Panc1 (cell line): ENCODE measurements at regions not wholly inside any gene's neighbourhood (a gene's known extent, or its start where the extent isn't known, plus 50 kb on each side); places are given as distances from the start of the nearest gene placed in this dataset.

Experiments
- ATAC-seq: fragments of 200-7000 bp; cut with Tn5 transposase; 2 replicates; pipeline ENCODE4 v1.9.1; 2020; ENCODE audit warnings: mild to moderate bottlenecking, moderate library complexity
- BruUV-seq: library from RNA; stranded (reverse); fragments of 400-500 nt; replicated peaks from 2 replicates; lab custom pipeline; 2021; lab: Mats Ljungman, UMichigan
- CTCF ChIA-PET: fragments of 300-600 bp; sonication (Branson Sonifier 250); formaldehyde crosslinking; loops from one replicate; lab custom pipeline; 2022; ENCODE audit warnings: antibody characterized with exemption; lab: Charles Lee
- POLR2A ChIA-PET: fragments of 300-600 bp; sonication (Branson Sonifier 250); formaldehyde crosslinking; loops from one replicate; lab custom pipeline; 2022; ENCODE audit warnings: antibody characterized with exemption; lab: Charles Lee
- DNase-seq: peaks from one replicate; pipeline ENCODE4 v3.0.0-alpha.2; 2010; ENCODE audit warnings: low read depth, low spot score
- H3K27ac ChIP-seq: 2 replicates; pipeline ENCODE4 v1.5.1; 2011; ENCODE audit warnings: mild to moderate bottlenecking, low read length, inconsistent platforms
- H3K27me3 ChIP-seq: fragments of 200-500 bp; sonication (Bioruptor generic); 2 replicates; pipeline ENCODE4 v1.6.0; 2014; ENCODE audit warnings: low read length, inconsistent platforms; ENCODE audit not compliant: control insufficient read depth, insufficient read depth
- H3K36me3 ChIP-seq: fragments of 200-500 bp; sonication (Bioruptor generic); 2 replicates; pipeline ENCODE4 v1.5.1; 2014; ENCODE audit warnings: inconsistent platforms, mild to moderate bottlenecking, low read length, moderate library complexity; ENCODE audit not compliant: control insufficient read depth, insufficient read depth
- H3K4me1 ChIP-seq: 2 replicates; pipeline ENCODE4 v1.5.1; 2011; ENCODE audit warnings: inconsistent platforms, mild to moderate bottlenecking, low read length, moderate library complexity; ENCODE audit not compliant: control insufficient read depth, insufficient read depth
- H3K4me3 ChIP-seq, 2 experiments: 2 replicates each; pipeline ENCODE4 v1.5.1; 2011 to 2012; ENCODE audit warnings: low read depth in 2 of 2, low read length in 2 of 2, mild to moderate bottlenecking in 2 of 2, inconsistent platforms in 1 of 2, moderate library complexity in 1 of 2
- H3K9me3 ChIP-seq: fragments of 200-500 bp; sonication (Bioruptor generic); 2 replicates; pipeline ENCODE4 v1.5.1; 2014; ENCODE audit warnings: low read depth, mild to moderate bottlenecking, inconsistent platforms, low read length, moderate library complexity; ENCODE audit not compliant: control insufficient read depth, insufficient read depth
- POLR2AphosphoS5 ChIP-seq: IDR thresholded peaks from 2 replicates; pipeline ENCODE4 v1.6.1; 2012; ENCODE audit warnings: mild to moderate bottlenecking, low read depth, low read length, moderate library complexity
- SIN3A ChIP-seq: IDR thresholded peaks from 2 replicates; pipeline ENCODE4 v1.6.1; 2012; ENCODE audit warnings: low read depth, mild to moderate bottlenecking, low read length, moderate library complexity, borderline replicate concordance; ENCODE audit not compliant: insufficient read depth
- TCF7L2 ChIP-seq: IDR thresholded peaks from 2 replicates; pipeline ENCODE4 v1.6.1; 2011; ENCODE audit warnings: mild to moderate bottlenecking, low read depth, low read length, inconsistent platforms
- in situ Hi-C: cut with HindIII; loops from 2 replicates; pipeline ENCODE4 v1.10.0; 2016; ENCODE audit warnings: low sequenced_read_pairs, low pct_unique_long_range_greater_than_20kb
- intact Hi-C: fragments of 100-400 bp; cut with micrococcal nuclease; formaldehyde crosslinking; loops from one replicate; pipeline ENCODE4 v1.10.0; 2022; ENCODE audit not compliant: unreplicated experiment
- TF ChIP-seq, protein P1 (sequence below), 2 experiments: IDR thresholded peaks; 2 replicates each; pipeline ENCODE4 v1.6.1; 2011 to 2012; ENCODE audit warnings: low read depth in 2 of 2, control low read depth in 1 of 2, low read length in 1 of 2, mild to moderate bottlenecking in 1 of 2, moderate library complexity in 1 of 2; ENCODE audit not compliant: insufficient read depth in 1 of 2
- TF ChIP-seq, protein P2 (sequence below): fragments of 450-650 bp; IDR thresholded peaks from 2 replicates; pipeline ENCODE4 v1.5.1; 2017; ENCODE audit warnings: mild to moderate bottlenecking

DNA sequence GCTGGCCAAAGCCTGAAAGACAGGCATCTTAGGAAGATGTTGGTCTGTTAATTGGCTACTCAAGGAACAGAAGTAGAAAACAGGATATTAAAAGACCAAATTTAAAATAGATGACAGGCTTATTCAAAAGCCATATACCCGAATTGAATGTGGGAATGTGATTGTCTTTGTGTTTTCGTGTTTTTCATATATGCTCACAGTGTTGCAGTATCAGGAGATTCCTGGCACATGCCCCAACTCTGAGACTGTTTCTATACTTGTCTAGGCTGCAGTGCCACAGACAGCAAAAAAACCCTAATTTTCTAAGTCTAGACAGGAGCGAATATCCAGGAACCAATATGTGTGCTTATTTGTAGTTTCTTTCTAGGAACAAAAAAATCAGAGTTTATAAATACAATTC, 57.4 kb upstream of the KRR1 start:
- Histone ChIP-seq H3K36me3 (no peaks in the 10 kb centered on the region), H3K9me3 (peaks cover 37% of the 10 kb centered on the region; the same call in 1 of the 2 replicates), H3K27ac (peak overlapping the region; percentile 18; the same call in 1 of the 2 replicates), H3K4me1 (no peaks in the 10 kb centered on the region), H3K27me3 (no peaks in the 10 kb centered on the region), H3K4me3 (no peak overlapping the region)
- ChIA-PET POLR2A (no interaction called here), CTCF (no interaction called here)
- intact Hi-C loops (no loop called here), in situ Hi-C loops (no loop called here)
- no TSS peak for BruUV-seq
- no peak for DNase-seq
- no peak for ATAC-seq
- TF ChIP-seq SIN3A (no peak), POLR2AphosphoS5 (no peak)

DNA sequence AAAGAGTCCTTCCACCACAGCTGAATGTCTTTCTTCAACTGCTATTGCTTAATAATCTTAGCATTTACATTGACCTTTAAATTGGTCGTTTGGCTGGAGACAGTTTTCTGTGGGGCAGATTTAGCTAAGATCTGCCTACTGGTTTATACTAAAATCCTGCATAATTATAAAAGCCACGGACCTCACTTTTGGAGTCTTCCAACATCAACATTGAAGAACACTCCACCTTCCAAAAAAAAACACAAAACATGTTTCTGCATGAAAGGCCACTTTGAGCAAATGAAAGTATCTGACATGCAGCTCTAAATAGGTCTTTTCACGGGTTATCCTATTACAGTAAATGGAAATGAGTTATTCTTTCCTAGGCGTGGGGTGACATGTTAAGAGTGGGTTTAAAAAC, 57.0 kb upstream of the KRR1 start:
- intact Hi-C loops (no loop called here), in situ Hi-C loops (no loop called here)
- CTCF ChIA-PET = no interaction called here
- Histone ChIP-seq H3K27me3 (no peaks in the 10 kb centered on the region), H3K4me3 (no peak overlapping the region), H3K36me3 (no peaks in the 10 kb centered on the region), H3K27ac (peak overlapping the region; percentile 18; the same call in 1 of the 2 replicates), H3K9me3 (peaks cover 37% of the 10 kb centered on the region; the same call in 1 of the 2 replicates), H3K4me1 (no peaks in the 10 kb centered on the region)
- DNase-seq (no peak), ATAC-seq (no peak)
- POLR2A ChIA-PET = no interaction called here
- no TSS peak for BruUV-seq
- TF ChIP-seq, protein P1, sequence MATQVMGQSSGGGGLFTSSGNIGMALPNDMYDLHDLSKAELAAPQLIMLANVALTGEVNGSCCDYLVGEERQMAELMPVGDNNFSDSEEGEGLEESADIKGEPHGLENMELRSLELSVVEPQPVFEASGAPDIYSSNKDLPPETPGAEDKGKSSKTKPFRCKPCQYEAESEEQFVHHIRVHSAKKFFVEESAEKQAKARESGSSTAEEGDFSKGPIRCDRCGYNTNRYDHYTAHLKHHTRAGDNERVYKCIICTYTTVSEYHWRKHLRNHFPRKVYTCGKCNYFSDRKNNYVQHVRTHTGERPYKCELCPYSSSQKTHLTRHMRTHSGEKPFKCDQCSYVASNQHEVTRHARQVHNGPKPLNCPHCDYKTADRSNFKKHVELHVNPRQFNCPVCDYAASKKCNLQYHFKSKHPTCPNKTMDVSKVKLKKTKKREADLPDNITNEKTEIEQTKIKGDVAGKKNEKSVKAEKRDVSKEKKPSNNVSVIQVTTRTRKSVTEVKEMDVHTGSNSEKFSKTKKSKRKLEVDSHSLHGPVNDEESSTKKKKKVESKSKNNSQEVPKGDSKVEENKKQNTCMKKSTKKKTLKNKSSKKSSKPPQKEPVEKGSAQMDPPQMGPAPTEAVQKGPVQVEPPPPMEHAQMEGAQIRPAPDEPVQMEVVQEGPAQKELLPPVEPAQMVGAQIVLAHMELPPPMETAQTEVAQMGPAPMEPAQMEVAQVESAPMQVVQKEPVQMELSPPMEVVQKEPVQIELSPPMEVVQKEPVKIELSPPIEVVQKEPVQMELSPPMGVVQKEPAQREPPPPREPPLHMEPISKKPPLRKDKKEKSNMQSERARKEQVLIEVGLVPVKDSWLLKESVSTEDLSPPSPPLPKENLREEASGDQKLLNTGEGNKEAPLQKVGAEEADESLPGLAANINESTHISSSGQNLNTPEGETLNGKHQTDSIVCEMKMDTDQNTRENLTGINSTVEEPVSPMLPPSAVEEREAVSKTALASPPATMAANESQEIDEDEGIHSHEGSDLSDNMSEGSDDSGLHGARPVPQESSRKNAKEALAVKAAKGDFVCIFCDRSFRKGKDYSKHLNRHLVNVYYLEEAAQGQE (IDR thresholded peaks at IDR 0.05; ENCODE audit: insufficient read depth in 1 of 2, low read depth in 2 of 2, low read length in 1 of 2) = no peak
- TF ChIP-seq POLR2AphosphoS5 (no peak), TCF7L2 (no peak), SIN3A (no peak)
- TF ChIP-seq, protein P2, sequence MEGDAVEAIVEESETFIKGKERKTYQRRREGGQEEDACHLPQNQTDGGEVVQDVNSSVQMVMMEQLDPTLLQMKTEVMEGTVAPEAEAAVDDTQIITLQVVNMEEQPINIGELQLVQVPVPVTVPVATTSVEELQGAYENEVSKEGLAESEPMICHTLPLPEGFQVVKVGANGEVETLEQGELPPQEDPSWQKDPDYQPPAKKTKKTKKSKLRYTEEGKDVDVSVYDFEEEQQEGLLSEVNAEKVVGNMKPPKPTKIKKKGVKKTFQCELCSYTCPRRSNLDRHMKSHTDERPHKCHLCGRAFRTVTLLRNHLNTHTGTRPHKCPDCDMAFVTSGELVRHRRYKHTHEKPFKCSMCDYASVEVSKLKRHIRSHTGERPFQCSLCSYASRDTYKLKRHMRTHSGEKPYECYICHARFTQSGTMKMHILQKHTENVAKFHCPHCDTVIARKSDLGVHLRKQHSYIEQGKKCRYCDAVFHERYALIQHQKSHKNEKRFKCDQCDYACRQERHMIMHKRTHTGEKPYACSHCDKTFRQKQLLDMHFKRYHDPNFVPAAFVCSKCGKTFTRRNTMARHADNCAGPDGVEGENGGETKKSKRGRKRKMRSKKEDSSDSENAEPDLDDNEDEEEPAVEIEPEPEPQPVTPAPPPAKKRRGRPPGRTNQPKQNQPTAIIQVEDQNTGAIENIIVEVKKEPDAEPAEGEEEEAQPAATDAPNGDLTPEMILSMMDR = no peak

DNA sequence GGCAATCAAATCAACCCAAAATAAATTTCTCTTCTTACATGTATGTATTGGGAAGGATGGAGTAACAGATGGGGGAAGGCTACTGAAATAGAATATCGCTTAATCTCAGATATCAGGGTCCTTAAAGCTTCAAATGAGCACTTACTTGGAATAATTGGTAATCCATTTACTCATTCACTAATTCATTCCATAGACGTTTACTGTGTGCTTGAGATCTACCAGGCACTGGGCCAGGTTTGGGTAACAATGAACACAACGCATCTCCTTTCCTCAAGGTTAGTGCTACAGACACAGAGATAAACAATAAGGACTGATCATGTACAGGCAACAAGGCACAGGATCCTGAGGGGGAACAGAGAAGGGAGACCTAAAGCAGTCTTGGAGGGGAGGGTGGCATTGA, 54.4 kb upstream of the KRR1 start:
- intact Hi-C loops = no loop called here

More for the DNA sequence above, 54.4 kb upstream of the KRR1 start:
- DNase-seq = no peak
- BruUV-seq = no TSS peak
- Histone ChIP-seq H3K4me3 (no peak overlapping the region), H3K27ac (peak overlapping the region; percentile 54; the same call in 1 of the 2 replicates), H3K36me3 (no peaks in the 10 kb centered on the region), H3K4me1 (no peaks in the 10 kb centered on the region), H3K9me3 (peaks cover 38% of the 10 kb centered on the region; the same call in 1 of the 2 replicates), H3K27me3 (no peaks in the 10 kb centered on the region)
- in situ Hi-C loops = no loop called here
- TF ChIP-seq, protein P1 (IDR thresholded peaks at IDR 0.05; ENCODE audit: insufficient read depth in 1 of 2, low read depth in 2 of 2, low read length in 1 of 2) = no peak
- TF ChIP-seq, protein P2 = no peak
- TF ChIP-seq POLR2AphosphoS5 = no peak
- no peak for TF ChIP-seq SIN3A
- no peak for TF ChIP-seq TCF7L2
- ATAC-seq = no peak
- POLR2A ChIA-PET = no interaction called here
- CTCF ChIA-PET = no interaction called here
